CD4-positive, alpha-beta T cell treated with Interleukin-2 at 100 ng/mL for 4 hours (primary cell): ENCODE measurements at regions not wholly inside any gene's neighbourhood (a gene's known extent, or its start where the extent isn't known, plus 50 kb on each side); places are given as distances from the start of the nearest gene placed in this dataset.
"Not testable (repeated sequence)": the region's sequence is repeated elsewhere in the genome, so short reads cannot be mapped to it uniquely, and the experiment has no call there.

Experiments used
- DNase-seq: peaks from one replicate; pipeline ENCODE4 v3.0.0-alpha.2; 2020; ENCODE audit warnings: low spot score

DNA sequence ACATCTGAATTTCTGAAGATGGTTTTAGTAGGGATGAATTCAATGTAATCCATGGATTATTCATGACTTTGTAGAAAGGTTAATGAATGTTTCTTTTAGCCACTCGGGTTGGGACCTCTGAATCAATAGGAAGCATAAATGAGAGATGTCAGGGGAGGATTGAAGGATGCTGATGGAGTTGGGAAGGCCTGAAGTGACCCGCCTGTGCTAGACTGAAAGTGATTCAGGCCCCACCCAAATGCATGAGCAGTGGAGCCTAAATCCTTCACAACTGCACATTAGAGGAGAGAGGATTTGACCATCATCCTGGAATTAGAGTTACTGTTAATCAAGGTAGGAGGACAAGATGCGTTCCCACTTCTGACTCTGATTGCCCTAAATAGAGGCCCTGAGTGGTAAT lies 162.2 kb upstream of the PTPN20 start:
- not testable (repeated sequence) for DNase-seq

DNA sequence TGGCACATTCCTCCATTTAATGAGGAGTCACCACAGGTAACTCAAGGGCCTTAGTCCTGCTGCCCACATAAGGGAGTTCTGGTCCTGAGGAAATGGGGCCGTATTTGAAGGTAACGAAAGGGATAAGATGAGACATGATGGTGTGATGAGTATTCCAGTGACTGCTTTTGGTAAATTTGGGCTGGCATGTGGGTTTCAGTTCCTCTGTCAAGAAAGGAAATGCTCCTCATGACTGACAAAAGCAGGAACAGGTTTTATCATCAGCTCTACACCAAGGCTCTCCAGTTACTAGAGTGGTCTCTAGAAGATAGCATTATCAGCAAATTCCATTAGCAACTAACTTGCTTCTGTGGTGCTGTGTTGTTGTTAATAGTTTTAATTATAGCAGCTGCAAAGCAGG lies 161.8 kb upstream of the PTPN20 start:
- DNase-seq, result not testable (repeated sequence)

DNA sequence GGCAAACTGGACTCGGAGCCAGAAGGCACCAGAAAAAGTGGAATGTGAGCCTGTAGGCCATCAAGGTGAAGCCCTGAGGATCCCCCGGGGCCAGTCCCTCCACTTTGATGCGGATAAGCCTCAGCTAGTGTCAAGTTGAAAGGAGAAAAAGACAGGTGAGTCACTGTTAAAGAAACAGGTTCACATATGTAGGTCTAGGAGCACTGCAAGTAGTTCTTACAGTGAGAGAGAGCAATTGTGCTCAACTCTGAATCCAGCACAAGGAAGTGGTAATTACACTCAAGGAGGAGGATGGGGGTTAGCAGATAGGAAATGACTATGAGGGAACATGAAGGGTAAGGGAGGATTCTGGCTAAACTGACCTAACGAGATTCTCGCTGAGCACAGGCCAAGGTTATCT lies 157.5 kb upstream of the PTPN20 start:
- not testable (repeated sequence) for DNase-seq

DNA sequence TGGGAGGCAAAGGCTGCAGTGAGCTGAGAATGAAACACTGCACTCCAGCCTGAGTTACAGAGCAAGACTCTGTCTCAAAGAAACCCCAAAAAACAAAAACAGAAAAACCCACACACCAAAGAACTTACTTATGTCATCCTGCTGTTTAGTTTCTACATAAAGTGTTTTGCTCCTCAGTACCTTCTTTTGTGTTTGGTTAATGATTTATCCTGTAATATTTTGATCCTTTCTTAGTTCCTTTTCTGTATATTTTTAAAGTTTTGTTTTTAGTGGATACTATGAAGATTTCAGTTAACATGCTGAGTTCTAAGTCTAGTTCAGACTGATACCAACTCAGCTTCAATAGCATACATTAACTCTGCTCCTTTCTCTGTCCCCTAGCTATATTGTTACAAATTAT lies 149.8 kb upstream of the PTPN20 start:
- DNase-seq, result not testable (repeated sequence)

DNA sequence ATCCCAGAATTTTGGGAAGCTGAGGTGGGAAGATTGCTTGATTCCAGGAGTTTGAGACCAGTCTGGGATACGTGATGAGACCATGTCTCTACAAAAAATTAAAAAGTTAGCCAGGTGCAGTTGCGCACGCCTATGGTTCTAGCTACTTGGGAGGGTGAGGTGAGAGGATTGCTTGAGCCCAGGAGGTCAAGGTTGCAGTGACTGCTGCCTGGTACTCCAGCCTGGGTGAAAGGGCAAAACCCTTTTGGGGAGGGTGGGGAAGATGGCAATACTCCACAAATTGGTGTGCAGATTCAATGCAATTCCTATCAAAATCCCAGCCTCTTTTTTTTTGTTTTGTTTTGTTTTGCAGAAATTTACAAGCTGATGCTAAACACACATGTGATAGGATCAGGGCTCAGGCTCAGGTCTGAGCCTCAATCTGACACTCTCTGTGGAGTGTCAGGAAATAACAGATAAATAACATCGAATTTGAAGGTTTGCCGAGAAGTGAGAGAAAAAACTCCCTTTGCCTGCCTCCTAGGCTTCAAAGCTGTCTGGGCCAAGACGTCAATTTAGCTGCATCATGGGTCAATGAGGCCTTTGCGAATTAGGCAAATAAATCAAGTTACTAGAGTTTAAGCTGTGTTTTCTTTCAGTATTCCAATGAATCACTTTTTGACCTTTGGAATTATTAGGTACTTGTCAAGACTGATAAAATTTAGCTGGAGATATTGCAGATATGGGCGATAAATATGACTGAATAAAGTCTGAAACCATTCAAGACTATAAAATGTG lies 142.5 kb upstream of the PTPN20 start:
- not testable (repeated sequence) for DNase-seq

DNA sequence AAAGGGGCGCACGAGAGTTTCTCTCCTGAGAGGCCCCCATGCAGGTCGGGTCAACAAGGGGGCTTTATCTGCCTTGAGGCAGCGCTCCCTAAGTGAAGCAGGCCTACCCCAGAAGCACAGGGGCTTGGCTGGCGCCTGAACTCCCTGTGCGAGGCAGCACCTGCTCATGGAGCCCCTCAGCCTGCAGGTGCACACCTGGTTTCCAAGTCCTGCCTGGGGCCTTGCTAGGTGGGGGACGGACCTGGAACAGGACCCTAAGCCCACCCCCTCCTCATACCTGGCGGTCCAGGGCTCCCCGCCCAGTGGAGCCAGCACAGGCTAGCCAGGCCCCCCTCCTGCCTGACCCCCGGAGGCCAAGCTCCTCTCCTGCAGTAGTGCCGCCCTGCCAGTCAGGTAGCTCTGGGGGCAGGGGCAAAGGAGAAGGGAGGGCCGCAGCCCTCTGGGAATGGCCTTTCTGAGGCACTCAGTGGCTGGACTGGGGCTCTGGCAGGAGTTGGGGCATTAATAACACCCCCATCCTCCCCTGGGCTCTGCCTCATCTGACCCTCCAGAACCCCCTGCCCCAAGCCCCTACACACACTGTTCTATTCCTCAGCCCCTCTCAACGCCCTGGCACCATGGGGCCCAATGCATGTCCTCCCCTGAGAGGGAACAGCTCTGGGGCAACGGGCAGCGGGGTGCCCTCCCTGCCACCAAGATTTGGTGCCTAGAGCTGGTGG lies 137.9 kb upstream of the PTPN20 start:
- not testable (repeated sequence) for DNase-seq

DNA sequence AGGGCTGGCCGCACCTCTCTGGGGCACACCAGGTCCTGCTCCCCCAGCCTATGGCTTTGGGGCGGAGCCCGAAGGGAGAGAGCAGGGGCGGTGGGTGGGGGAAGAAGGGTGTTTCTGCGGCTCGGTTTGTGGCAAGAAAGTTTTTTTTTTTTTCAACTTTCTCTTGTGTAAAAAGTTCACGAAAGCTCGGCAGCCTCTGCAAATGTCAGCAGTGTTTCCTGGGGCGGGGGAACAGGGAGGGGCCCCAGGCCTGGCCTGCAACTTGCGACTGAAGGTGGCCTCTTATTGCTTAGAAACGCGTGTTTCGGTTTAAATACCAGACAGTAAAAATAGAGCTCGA lies 137.4 kb upstream of the PTPN20 start:
- not testable (repeated sequence) for DNase-seq

DNA sequence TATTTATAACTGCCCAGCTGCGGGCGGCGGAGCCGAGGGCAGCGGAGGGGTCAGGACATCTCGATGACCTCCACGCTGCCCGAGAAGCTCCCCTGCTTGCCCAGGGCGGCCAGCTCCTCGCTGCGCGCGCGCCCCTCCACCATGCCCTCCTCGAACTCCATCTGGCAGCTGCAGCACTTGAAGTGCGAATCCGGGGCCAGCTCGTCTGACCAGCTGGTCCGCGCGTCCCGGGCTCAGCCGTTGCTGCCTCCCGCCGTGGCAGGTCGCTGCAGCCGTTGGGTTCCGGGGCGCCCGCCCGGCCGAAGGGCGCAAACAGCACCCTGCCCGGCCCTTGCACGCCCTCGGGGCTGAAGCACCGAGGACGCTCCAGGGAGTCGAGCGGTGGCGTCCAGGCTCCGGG lies 136.9 kb upstream of the PTPN20 start:
- DNase-seq, result not testable (repeated sequence)

DNA sequence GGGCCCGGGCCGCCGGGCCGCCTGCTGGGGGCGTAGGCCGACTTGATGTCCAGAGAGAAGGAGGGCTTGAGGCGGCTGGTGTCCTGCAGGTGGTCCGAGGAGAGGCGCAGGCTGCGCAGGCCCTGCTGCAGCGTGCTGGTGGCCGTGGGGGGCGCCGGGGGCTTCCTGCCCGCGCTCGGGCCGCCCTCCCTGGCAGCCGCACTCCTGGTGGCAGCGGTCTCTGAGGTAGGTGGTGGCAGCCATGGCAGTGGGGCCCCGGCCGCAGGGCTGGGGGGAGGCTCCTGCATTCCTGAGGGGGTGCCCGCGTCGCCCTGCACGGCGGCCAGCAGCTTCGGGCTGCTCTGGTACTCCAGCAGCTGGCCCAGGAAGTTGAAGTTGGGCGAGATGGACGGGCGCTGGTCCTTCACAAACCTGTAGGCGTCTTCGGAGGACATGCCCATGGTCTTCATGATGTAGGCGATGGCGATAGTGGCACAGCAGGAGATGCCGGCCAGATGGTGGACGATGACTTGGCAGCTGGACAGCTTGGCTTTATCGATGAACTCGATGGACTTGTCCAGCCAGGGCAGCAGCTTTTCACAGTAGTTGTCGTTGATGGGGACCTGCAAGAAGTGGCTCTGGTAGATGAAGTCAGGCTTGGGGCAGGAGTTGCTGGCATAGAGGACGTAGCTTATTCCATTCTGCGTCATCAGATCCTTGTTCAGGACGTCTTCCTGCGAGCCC lies 136.1 kb upstream of the PTPN20 start:
- DNase-seq, result not testable (repeated sequence)

DNA sequence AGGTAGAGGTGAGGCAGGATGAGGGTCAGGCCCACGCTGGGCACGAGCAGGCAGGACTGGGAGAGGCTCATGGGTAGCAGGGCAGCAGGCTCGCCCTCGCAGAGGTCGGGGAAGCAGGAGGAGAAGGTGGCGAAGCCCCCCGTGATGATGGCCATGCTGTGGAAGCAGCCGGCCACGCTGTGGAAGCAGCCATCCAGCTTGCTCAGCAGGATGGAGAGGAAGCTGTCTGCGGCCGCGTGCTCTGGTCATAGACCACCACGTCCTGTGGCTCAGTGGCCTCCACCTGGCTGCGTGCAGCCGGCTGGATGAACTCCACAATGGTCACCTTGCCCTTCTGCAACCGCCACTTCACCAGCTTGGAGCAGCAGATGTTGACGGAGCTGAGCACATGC lies 135.6 kb upstream of the PTPN20 start:
- DNase-seq, result not testable (repeated sequence)

DNA sequence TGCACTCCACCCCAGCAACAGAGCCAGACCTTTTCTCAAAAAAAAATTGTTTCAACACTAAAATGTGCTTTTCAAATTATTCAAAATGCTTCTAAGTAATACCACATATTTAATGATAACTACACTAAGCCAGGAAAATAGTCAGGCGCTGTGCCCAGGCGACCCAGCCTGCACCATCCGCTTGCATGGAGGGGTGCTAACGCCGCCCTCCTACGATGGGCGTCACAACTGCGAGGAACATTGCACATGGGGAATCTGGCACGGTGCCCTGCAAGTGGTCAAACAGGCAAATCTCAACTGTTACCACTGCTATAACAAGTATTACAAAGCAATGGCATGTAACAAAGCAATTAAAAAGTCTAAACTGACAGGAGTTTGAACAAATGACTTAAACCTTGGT lies 131.7 kb upstream of the PTPN20 start:
- not testable (repeated sequence) for DNase-seq

DNA sequence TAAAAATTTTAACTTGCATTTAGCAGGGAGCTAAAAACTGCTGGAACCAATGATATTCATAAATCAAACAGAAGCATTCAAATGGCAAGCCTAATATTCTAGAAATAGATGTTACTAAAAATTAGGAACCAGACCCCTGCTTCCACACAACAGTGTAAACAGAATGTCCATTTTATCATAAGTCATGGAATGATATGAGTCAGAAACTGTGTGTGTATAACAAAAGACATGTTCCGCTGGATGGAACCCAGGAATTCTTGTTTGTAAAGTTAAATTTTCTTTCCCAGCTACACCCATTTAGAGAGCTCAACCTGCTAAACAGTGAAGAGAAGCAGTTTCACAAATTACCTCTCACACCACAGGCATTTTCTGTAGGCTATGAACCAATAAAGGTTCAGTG lies 131.1 kb upstream of the PTPN20 start:
- DNase-seq, result not testable (repeated sequence)

DNA sequence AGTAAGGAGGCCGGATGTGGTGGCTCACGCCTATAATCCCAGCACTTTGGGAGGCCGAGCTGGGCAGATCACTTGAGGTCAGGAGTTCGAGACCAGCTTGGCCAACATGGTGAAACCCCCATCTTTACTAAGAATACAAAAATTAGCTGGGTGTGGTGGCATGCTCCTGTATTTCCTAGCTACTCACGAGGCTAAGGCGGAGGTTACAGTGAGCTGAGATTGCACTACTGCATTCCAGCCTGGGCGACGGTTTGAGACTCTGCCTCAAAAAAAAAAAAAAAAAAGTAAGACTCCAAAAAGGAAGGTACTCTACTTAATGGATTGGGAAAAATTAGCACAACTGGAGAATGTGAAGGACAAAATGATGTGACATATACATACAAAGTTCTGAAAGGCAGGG lies 130.2 kb upstream of the PTPN20 start:
- DNase-seq, result not testable (repeated sequence)

DNA sequence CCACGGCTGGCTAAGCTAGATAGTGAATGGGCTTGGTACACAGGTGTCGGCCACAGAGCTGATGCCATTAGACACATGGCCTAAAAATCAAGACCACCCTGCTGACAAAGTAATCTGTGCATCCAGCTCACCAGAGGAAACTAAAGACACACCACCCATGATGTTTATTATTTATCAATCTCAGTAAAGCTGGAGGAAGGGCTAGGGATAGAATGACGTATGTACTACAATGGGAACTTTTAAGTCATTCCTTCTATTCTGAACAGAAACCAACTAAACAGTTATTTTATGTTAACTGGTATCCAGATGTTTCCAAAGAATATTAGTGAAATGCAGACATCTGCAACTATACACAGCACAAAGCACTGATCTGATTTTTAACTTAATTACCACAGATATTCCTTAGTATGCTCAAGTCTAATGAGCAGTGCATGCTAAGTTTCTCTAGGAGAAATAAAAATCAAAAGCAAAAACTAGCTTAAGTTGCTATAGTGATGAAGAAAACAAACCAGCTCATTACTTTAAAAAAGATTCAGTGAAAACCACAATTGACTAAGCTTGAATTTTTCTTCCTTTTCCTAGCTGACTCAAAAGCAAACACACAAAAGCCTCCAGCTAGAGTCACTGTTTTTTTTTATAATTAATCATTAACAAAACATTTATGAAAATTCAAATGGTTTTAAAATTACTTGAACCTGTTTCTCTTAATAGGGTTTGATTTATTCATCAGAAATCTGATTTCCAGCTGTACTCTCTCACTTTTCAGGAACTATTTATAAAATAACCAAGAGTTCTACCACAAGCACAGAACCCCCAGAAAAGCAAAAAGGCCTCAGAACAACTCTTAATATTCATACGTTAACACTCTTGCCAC lies 129.0 kb upstream of the PTPN20 start:
- DNase-seq, result not testable (repeated sequence)

DNA sequence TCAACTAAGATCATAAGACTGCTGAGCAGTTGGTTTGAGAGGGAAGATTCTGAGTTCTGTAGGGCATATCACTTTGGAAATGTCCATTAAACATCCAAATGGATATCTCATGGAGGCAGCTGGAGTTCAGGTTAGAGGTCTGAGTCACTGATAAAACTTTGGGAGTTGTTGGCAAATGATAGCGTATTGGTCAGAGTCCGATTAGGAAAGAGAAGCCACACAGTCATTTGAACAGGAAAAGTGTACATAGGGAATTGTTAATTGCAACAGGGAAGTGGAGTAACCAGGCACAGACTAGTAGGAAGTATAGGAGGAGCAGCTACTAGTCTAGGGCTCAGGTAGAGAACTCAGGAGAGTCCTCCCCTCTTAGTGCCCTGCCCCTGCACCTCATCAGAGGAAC lies 126.6 kb upstream of the PTPN20 start:
- DNase-seq, result not testable (repeated sequence)

DNA sequence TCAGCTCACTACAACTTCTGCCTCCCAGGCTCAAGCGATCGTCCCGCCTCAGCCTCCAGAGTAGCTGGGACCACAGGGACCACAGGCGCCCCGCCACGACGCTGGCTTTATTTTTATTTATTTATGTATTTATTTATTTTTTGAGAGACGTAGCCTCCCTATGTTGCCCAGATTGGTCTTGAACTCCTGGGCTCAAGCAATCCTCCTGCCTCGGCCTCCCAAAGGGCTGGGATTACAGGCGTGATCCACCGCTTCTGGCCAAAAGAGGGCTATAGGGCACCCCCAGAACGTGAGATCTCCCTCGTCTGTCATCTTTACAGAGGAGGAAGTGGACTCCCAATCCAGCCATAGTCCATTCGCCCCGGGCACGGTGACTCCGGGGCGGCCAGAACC lies 125.1 kb upstream of the PTPN20 start:
- not testable (repeated sequence) for DNase-seq

DNA sequence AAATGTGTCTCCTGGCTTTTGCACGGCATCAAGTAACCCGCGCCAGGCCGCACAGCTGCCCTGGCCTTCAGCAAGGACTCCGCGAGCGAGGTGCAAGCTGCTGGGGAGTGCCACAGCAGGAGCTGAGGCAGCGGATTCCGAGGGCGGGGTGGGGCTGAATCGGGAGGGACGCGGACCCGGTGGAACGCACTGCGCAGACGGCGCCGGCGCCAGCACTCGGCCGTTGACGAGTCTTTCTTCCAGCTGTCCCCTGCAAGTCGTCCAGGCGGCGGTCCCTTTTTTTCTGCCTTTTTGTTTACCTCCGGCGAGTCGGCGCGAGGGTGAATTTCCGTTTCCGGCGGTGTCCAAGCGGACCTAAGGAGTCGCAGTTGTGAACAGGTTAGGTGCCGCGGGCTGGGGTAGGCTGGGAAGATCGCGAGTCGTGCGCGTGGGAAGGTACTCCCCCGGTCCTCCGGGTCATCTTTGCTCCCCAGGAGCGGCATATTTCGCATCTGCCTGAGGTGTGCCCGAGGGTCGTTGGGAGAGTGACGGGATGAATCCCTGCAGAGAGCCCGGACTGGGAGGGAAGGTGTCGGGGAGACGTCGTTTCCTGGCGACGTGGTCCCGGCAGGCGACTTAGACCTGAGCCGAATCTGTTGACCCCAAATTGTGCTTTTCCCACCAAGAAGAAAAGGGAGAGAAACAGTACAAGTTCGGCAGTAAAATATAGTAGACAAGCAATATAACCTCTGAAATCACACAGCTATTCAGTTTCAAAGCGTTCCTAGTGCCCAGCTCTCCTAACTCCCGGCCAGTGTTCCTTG lies 124.5 kb upstream of the PTPN20 start:
- DNase-seq, result peak; percentile 57

DNA sequence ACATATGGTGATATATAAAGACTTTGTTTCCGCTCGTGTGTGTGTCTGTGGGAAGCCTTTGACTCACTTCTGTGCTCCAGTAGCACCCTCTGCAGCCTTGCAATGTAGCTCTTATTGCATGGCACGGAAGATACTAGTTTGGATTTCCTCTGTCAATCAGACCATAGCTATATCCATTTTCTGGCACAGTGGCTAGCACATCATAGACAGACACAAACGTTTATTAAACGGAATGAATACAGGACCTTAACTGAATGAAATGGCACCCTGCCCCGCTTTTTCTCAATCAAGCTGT lies 124.0 kb upstream of the PTPN20 start:
- peak; percentile 26 for DNase-seq

DNA sequence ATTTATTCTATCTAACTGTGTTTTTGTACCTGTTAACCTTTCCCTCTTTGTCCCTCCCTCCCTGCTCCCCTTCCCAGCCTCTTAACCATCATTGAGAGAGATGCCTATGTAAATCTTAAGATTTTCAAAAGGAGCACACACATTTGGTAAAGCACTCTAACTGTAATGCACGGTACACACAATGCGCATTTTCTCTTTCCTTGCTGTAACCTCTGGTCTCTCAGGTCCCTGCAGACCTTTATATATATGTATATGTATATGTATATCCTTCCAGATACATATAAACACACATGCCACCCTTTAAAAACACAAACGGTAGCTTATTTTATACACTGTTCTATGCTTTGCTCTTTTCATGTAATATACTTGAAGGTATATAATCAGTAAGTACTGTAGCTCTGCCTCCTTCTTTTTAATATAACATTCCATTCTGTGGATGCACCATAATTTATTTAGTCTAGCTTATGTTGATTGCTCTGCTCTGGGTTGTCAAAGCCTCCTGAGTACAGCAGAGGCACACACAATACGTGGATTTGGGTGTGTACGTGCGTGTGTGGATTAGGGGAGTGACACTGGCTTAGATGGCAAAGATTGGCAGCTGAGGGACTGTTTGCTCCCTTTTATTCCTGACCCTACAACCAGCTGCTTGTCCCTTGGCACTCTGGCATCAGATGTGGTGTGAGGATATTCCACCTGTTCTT lies 118.4 kb upstream of the PTPN20 start:
- DNase-seq, result not testable (repeated sequence)

DNA sequence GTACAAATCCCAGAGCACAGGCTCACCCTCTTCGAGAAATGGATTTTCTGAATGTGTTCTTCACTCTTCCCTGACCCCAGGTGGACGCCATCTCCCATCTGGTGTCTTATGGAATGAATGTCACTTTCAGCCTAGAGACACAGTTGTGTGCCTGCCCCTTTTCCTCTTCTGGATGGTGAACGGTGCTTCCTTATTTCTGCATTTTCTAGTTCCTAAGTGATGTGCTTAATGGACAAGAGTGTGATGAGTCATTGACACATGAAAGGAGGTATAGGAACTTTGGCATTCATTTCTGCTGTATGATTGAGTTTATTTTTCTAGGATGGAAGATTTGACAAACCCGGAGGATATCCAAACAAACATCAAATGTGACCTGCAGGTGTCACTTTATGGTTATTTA lies 114.9 kb upstream of the PTPN20 start:
- not testable (repeated sequence) for DNase-seq

DNA sequence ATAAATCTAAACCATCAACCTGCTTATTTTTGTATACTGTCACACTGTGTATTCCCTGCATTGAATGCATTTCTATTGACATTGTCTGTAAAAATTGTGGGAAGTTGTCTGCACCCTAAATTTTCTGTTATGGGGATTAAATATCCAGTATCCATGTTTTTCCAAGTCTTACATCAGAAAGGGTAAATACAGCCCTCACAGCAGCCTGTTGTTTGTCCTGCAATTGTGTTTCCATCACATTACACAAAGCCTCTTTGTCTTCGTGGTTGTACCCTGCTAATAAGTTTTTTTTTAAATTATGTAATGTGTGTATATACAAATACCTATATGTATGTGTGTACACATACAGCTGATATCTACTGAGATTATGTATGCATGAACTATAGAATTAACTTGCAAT lies 109.2 kb upstream of the PTPN20 start:
- DNase-seq, result not testable (repeated sequence)
